Cardiac muscle cell (in vitro differentiated cells and primary cell): ENCODE measurements at regions not wholly inside any gene's neighbourhood (a gene's known extent, or its start where the extent isn't known, plus 50 kb on each side); places are given as distances from the start of the nearest gene placed in this dataset.

ENCODE experiments used
- DNase-seq, 2 donors: peaks; one replicate each; pipeline versions ENCODE4 v3.0.0 to v3.0.0-alpha.2; 2010 to 2017; ENCODE audit warnings: low read depth in 1 of 2, low spot score in 1 of 2
- H3K27ac ChIP-seq: fragments of 200-600 bp; sonication (generic); 2 replicates; pipeline ENCODE4 v1.5.1; 2016
- H3K27me3 ChIP-seq: fragments of 200-600 bp; sonication (generic); 2 replicates; pipeline ENCODE4 v1.6.0; 2016; ENCODE audit warnings: control low read depth
- H3K36me3 ChIP-seq: fragments of 200-600 bp; sonication (generic); 2 replicates; pipeline ENCODE4 v1.5.1; 2016; ENCODE audit warnings: control low read depth
- H3K4me1 ChIP-seq: fragments of 200-600 bp; sonication (generic); 2 replicates; pipeline ENCODE4 v1.8.1; 2017; ENCODE audit warnings: low read depth, mild to moderate bottlenecking, mixed run types
- H3K4me3 ChIP-seq: fragments of 200-600 bp; sonication (generic); 2 replicates; pipeline ENCODE4 v1.5.1; 2016; ENCODE audit warnings: mild to moderate bottlenecking
- H3K9me3 ChIP-seq: fragments of 200-600 bp; sonication (generic); 2 replicates; pipeline ENCODE4 v1.5.1; 2017; ENCODE audit warnings: low read depth, mild to moderate bottlenecking, control low read depth
- CTCF ChIP-seq: IDR thresholded peaks from 2 replicates; pipeline ENCODE4 v1.5.1; 2012; ENCODE audit warnings: low read depth, mild to moderate bottlenecking, low read length

GRCh38 chr12:91267039-91267438 is 84.4 kb upstream of the DCN start:
- H3K27me3 ChIP-seq, result no peaks in the 10 kb centered on the region

GRCh38 chr12:91264178-91264577 is 81.6 kb upstream of the DCN start:
- Histone ChIP-seq H3K27me3 (no peaks in the 10 kb centered on the region), H3K4me1 (no peaks in the 10 kb centered on the region), H3K36me3 (no peaks in the 10 kb centered on the region), H3K27ac (no peak overlapping the region), H3K9me3 (no peaks in the 10 kb centered on the region), H3K4me3 (no peak overlapping the region)
- peak in 1 of 2 donors; percentile 43 for DNase-seq
- TF ChIP-seq CTCF, result no peak

More at GRCh38 chr12:91267039-91267438, 84.4 kb upstream of the DCN start:
- Histone ChIP-seq H3K4me3 (no peak overlapping the region), H3K9me3 (no peaks in the 10 kb centered on the region), H3K36me3 (no peaks in the 10 kb centered on the region), H3K4me1 (no peaks in the 10 kb centered on the region), H3K27ac (no peak overlapping the region)
- TF ChIP-seq CTCF, result no peak
- DNase-seq, result no peak

- Histone ChIP-seq H3K36me3 (no peaks in the 10 kb centered on the region), H3K9me3 (no peaks in the 10 kb centered on the region), H3K27me3 (no peaks in the 10 kb centered on the region), H3K4me1 (no peaks in the 10 kb centered on the region), H3K27ac (no peak overlapping the region), H3K4me3 (no peak overlapping the region)
- no peak for DNase-seq
- no peak for TF ChIP-seq CTCF
These were observed 79.4 kb upstream of the DCN start for GRCh38 chr12:91261820-91262676.

- Histone ChIP-seq H3K27ac (no peak overlapping the region), H3K4me1 (peaks cover 5% of the 10 kb centered on the region), H3K36me3 (no peaks in the 10 kb centered on the region), H3K27me3 (no peaks in the 10 kb centered on the region), H3K9me3 (no peaks in the 10 kb centered on the region), H3K4me3 (no peak overlapping the region)
- no peak for TF ChIP-seq CTCF
- DNase-seq, result peak in 1 of 2 donors; percentile 12
These were observed 73.8 kb upstream of the DCN start for GRCh38 chr12:91256411-91256810.

GRCh38 chr12:91252341-91252740 is 69.7 kb upstream of the DCN start:
- DNase-seq, result no peak
- H3K9me3 ChIP-seq, result no peaks in the 10 kb centered on the region

More at GRCh38 chr12:91252341-91252740, 69.7 kb upstream of the DCN start:
- Histone ChIP-seq H3K27ac (no peak overlapping the region), H3K4me3 (no peak overlapping the region), H3K27me3 (no peaks in the 10 kb centered on the region), H3K36me3 (no peaks in the 10 kb centered on the region), H3K4me1 (peaks cover 5% of the 10 kb centered on the region)
- TF ChIP-seq CTCF, result no peak
